IMR-90 (cell line): ENCODE measurements at regions not wholly inside any gene's neighbourhood (a gene's known extent, or its start where the extent isn't known, plus 50 kb on each side); places are given as distances from the start of the nearest gene placed in this dataset.

Source experiments
- ATAC-seq: fragments of 200-7000 bp; cut with Tn5 transposase; 2 replicates; pipeline ENCODE4 v1.9.1; 2020; ENCODE audit warnings: low read depth, mild to moderate bottlenecking, moderate library complexity
- BruUV-seq: library from RNA; stranded (reverse); fragments of 400-500 nt; replicated peaks from 2 replicates; lab custom pipeline; 2021; lab: Mats Ljungman, UMichigan
- CTCF ChIA-PET: fragments of 300-600 bp; formaldehyde crosslinking; extraction: SDS; loops from one replicate; lab custom pipeline; 2021; ENCODE audit warnings: antibody characterized with exemption; lab: Yijun Ruan, JAX
- POLR2A ChIA-PET: fragments of 300-600 bp; sonication (Branson Sonifier 250); formaldehyde crosslinking; loops from one replicate; lab custom pipeline; 2022; ENCODE audit warnings: antibody characterized with exemption; ENCODE audit not compliant: unreplicated experiment; lab: Charles Lee
- DNase-seq: peaks from one replicate; pipeline ENCODE4 v3.0.0; 2013
- H2AFZ ChIP-seq: replicated peaks from 2 replicates; pipeline ENCODE3; 2013; ENCODE audit warnings: low read length, mild to moderate bottlenecking; ENCODE audit not compliant: poor library complexity
- H2AK5ac ChIP-seq: 2 replicates; pipeline ENCODE4 v1.6.1; 2013; ENCODE audit warnings: low read depth, low read length, inconsistent platforms
- H2AK9ac ChIP-seq: replicated peaks from 2 replicates; pipeline ENCODE3; 2013; ENCODE audit warnings: mild to moderate bottlenecking, low read depth, low read length, moderate library complexity; ENCODE audit not compliant: poor library complexity
- H2BK120ac ChIP-seq: 2 replicates; pipeline ENCODE4 v1.6.1; 2013; ENCODE audit warnings: low read depth, low read length, inconsistent platforms
- H2BK15ac ChIP-seq: 3 replicates; pipeline ENCODE4 v1.6.1; 2013; ENCODE audit warnings: low read depth, low read length, inconsistent platforms
- H2BK20ac ChIP-seq: 2 replicates; pipeline ENCODE4 v1.6.1; 2013; ENCODE audit warnings: low read depth, mild to moderate bottlenecking, inconsistent platforms, low read length, moderate library complexity
- H2BK5ac ChIP-seq: 2 replicates; pipeline ENCODE4 v1.6.1; 2013; ENCODE audit warnings: mild to moderate bottlenecking, low read depth, low read length, inconsistent platforms; ENCODE audit not compliant: poor library complexity, severe bottlenecking
- H3K14ac ChIP-seq: replicated peaks from 2 replicates; pipeline ENCODE4 v1.6.1; 2013; ENCODE audit warnings: low read depth, low read length, inconsistent platforms
- H3K18ac ChIP-seq: 2 replicates; pipeline ENCODE4 v1.6.1; 2013; ENCODE audit warnings: low read depth, low read length, control low read depth
- H3K23ac ChIP-seq: 2 replicates; pipeline ENCODE4 v1.6.1; 2013; ENCODE audit warnings: low read depth, low read length, inconsistent platforms
- H3K27ac ChIP-seq: 2 replicates; pipeline ENCODE4 v1.5.1; 2013; ENCODE audit warnings: mild to moderate bottlenecking, control low read depth, low read length; ENCODE audit not compliant: insufficient read depth
- H3K27me3 ChIP-seq: 2 replicates; pipeline ENCODE4 v1.6.1; 2013; ENCODE audit warnings: low read length; ENCODE audit not compliant: control insufficient read depth, insufficient read depth
- H3K36me3 ChIP-seq: 2 replicates; pipeline ENCODE4 v1.6.1; 2013; ENCODE audit warnings: low read length, mixed read lengths; ENCODE audit not compliant: control insufficient read depth, insufficient read depth
- H3K4ac ChIP-seq: 2 replicates; pipeline ENCODE4 v1.6.1; 2013; ENCODE audit warnings: low read depth, low read length, inconsistent platforms
- H3K4me1 ChIP-seq: 2 replicates; pipeline ENCODE4 v1.6.1; 2013; ENCODE audit warnings: low read length, mixed read lengths; ENCODE audit not compliant: control insufficient read depth, insufficient read depth
- H3K4me2 ChIP-seq: 2 replicates; pipeline ENCODE4 v1.6.1; 2013; ENCODE audit warnings: low read depth, mild to moderate bottlenecking, control low read depth, low read length, moderate library complexity
- H3K4me3 ChIP-seq: 2 replicates; pipeline ENCODE4 v1.5.1; 2013; ENCODE audit warnings: low read depth, mild to moderate bottlenecking, control low read depth, low read length, moderate library complexity; ENCODE audit not compliant: insufficient read depth
- H3K56ac ChIP-seq: 2 replicates; pipeline ENCODE4 v1.6.1; 2013; ENCODE audit warnings: low read length, inconsistent platforms; ENCODE audit not compliant: insufficient read depth; ENCODE audit errors: extremely low read depth
- H3K79me1 ChIP-seq, 2 experiments: 2 replicates each; pipeline ENCODE4 v1.6.1; 2013; ENCODE audit warnings: low read length in 2 of 2, inconsistent platforms in 1 of 2, low read depth in 1 of 2
- H3K9ac ChIP-seq: 2 replicates; pipeline ENCODE4 v1.6.1; 2013; ENCODE audit warnings: low read depth, low read length, control low read depth
- H3K9me1 ChIP-seq: 2 replicates; pipeline ENCODE4 v1.6.1; 2013; ENCODE audit warnings: low read length, inconsistent platforms; ENCODE audit not compliant: insufficient read depth
- H3K9me3 ChIP-seq: 2 replicates; pipeline ENCODE4 v1.6.1; 2013; ENCODE audit warnings: low read length; ENCODE audit not compliant: control insufficient read depth, insufficient read depth
- H4K20me1 ChIP-seq: 2 replicates; pipeline ENCODE4 v1.6.1; 2013; ENCODE audit warnings: low read length, inconsistent platforms; ENCODE audit not compliant: insufficient read depth
- H4K5ac ChIP-seq: 2 replicates; pipeline ENCODE4 v1.6.1; 2013; ENCODE audit warnings: mild to moderate bottlenecking, low read depth, low read length, control low read depth
- H4K8ac ChIP-seq, 2 experiments: 2 replicates each; pipeline ENCODE4 v1.6.1; 2013; ENCODE audit warnings: low read depth in 2 of 2, low read length in 2 of 2, control low read depth in 1 of 2, inconsistent platforms in 1 of 2
- H4K91ac ChIP-seq: 2 replicates; pipeline ENCODE4 v1.6.1; 2013; ENCODE audit warnings: low read depth, low read length, inconsistent platforms; ENCODE audit not compliant: insufficient read depth
- BHLHE40 ChIP-seq: fragments of 150-350 bp; IDR thresholded peaks from 2 replicates; pipeline ENCODE4 v1.6.1; 2016; ENCODE audit warnings: mild to moderate bottlenecking, low read depth, low read length
- CEBPB ChIP-seq: IDR thresholded peaks from 2 replicates; pipeline ENCODE4 v1.6.1; 2012; ENCODE audit warnings: low read depth, low read length, improper control_type of control experiment
- CHD1 ChIP-seq: IDR thresholded peaks from 2 replicates; pipeline ENCODE4 v1.6.1; 2012; ENCODE audit warnings: low read depth, low read length, improper control_type of control experiment
- CTCF ChIP-seq: conservative IDR thresholded peaks from 2 replicates; pipeline ENCODE4 v1.5.1; 2012; ENCODE audit warnings: mild to moderate bottlenecking, low read depth, low read length, improper control_type of control experiment
- ELK1 ChIP-seq: fragments of 150-350 bp; IDR thresholded peaks from 2 replicates; pipeline ENCODE4 v1.6.1; 2016; ENCODE audit warnings: low read depth, mild to moderate bottlenecking, low read length, moderate library complexity, borderline replicate concordance
- FOS ChIP-seq: fragments of 150-350 bp; IDR thresholded peaks from 2 replicates; pipeline ENCODE4 v1.6.1; 2016; ENCODE audit warnings: low read depth, low read length
- MAFK ChIP-seq: IDR thresholded peaks from 2 replicates; pipeline ENCODE4 v1.6.1; 2012; ENCODE audit warnings: low read depth, low read length, improper control_type of control experiment
- MAZ ChIP-seq: IDR thresholded peaks from 2 replicates; pipeline ENCODE4 v1.6.1; 2012; ENCODE audit warnings: low read depth, mild to moderate bottlenecking, low read length, improper control_type of control experiment, moderate library complexity, borderline replicate concordance
- MXI1 ChIP-seq: IDR thresholded peaks from 2 replicates; pipeline ENCODE4 v1.6.1; 2012; ENCODE audit warnings: low read depth, mild to moderate bottlenecking, low read length, moderate library complexity, borderline replicate concordance
- NFE2L2 ChIP-seq: fragments of 150-350 bp; IDR thresholded peaks from 2 replicates; pipeline ENCODE4 v1.6.1; 2016; ENCODE audit warnings: low read depth, mild to moderate bottlenecking, low read length
- POLR2A ChIP-seq: IDR thresholded peaks from 2 replicates; pipeline ENCODE4 v1.6.1; 2012; ENCODE audit warnings: mild to moderate bottlenecking, low read depth, low read length
- RAD21 ChIP-seq: IDR thresholded peaks from 2 replicates; pipeline ENCODE4 v1.6.1; 2012; ENCODE audit warnings: low read length, improper control_type of control experiment
- RCOR1 ChIP-seq: IDR thresholded peaks from 2 replicates; pipeline ENCODE4 v1.6.1; 2012; ENCODE audit warnings: mild to moderate bottlenecking, low read length, improper control_type of control experiment; ENCODE audit not compliant: insufficient replicate concordance
- RFX5 ChIP-seq: IDR thresholded peaks from 2 replicates; pipeline ENCODE4 v1.8.0; 2012; ENCODE audit warnings: low read depth, mild to moderate bottlenecking, low read length, moderate library complexity
- SMC3 ChIP-seq: fragments of 150-350 bp; IDR thresholded peaks from 2 replicates; pipeline ENCODE4 v1.6.1; 2016; ENCODE audit warnings: low read depth, mild to moderate bottlenecking, antibody characterized with exemption, low read length, moderate library complexity
- WGBS, 2 experiments: methylation state at CpG; one replicate each; pipeline versions ENCODE4 v1.1.5 to v1.1.7; 2013; ENCODE audit warnings: missing lambda C conversion rate in 2 of 2; ENCODE audit not compliant: insufficient read length in 1 of 2; ENCODE audit errors: extremely low coverage in 2 of 2; 5-methylcytosine and 5-hydroxymethylcytosine counted together
- dilution Hi-C: fragments of 300-500 bp; cut with HindIII; formaldehyde crosslinking; loops from one replicate; pipeline ENCODE4 v1.14.3; 2018; ENCODE audit warnings: low sequenced_read_pairs; ENCODE audit not compliant: unreplicated experiment
- in situ Hi-C: fragments of 300-500 bp; cut with MboI; formaldehyde crosslinking; loops from 3 replicates; pipeline ENCODE4 v1.14.3; 2019; ENCODE audit warnings: low sequenced_read_pairs, inconsistent platforms, mixed read lengths
- intact Hi-C: fragments of 100-400 bp; cut with micrococcal nuclease; formaldehyde crosslinking; loops from 2 replicates; pipeline ENCODE4 v1.10.0; 2022
- TF ChIP-seq, protein P1 (sequence below): fragments of 150-350 bp; IDR thresholded peaks from 2 replicates; pipeline ENCODE4 v1.6.1; 2017; ENCODE audit warnings: mild to moderate bottlenecking, antibody characterized with exemption, low read length, low read depth

DNA sequence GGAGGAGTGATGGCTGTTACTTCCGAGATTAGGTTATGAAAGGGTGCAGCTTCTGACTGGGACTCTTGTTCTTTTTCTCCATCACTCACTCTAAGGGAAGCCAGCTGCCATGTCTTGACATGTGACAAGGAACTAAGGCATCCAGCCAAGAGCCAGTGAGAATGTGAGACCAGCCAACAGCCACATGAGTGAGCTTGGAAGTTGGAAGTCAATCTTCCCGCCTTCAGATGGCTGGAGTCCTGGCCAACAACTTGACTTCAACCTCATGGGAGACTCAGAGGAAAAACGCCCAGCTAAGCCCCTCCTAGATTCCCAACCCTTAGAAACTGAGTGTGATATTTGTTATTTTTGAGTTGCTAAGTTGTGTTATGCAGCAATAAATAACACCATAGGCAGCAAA lies 201.1 kb downstream of the SNX18 start:
- Histone ChIP-seq H2BK5ac (peak overlapping the region; percentile 34), H2AK9ac (no peak overlapping the region), H2BK120ac (peak overlapping the region; percentile 66), H2AFZ (peak overlapping the region; percentile 83), H3K9ac (no peak overlapping the region), H2AK5ac (peak overlapping the region; percentile 91), H3K18ac (peak overlapping the region; percentile 69; the same call in 1 of the 2 replicates), H3K36me3 (no peaks in the 10 kb centered on the region), H3K4ac (peak overlapping the region; percentile 82), H2BK15ac (peak overlapping the region; percentile 98; the same call in 2 of the 3 replicates), H3K56ac (no peak overlapping the region), H3K4me2 (no peak overlapping the region), H4K91ac (peak overlapping the region; percentile 79), H3K23ac (peak overlapping the region; percentile 86), H2BK20ac (peak overlapping the region; percentile 89), H3K27me3 (no peaks in the 10 kb centered on the region), H4K20me1 (no peaks in the 10 kb centered on the region), H3K14ac (peak overlapping the region; percentile 84), H3K79me1 (peaks cover 0 to 20% of the 10 kb centered on the region in 2 experiments; a peak in 2 of 4 replicates), H3K9me1 (peaks cover 26% of the 10 kb centered on the region), H4K5ac (peak overlapping the region; percentile 74; the same call in 1 of the 2 replicates), H4K8ac (peak overlapping the region in 1 of 2 experiments; percentile 78; a peak in 2 of 4 replicates), H3K27ac (peak overlapping the region; percentile 67; the same call in 1 of the 2 replicates), H3K9me3 (no peaks in the 10 kb centered on the region), H3K4me3 (no peak overlapping the region), H3K4me1 (peaks cover 28% of the 10 kb centered on the region)
- POLR2A ChIA-PET, result no interaction called here
- intact Hi-C loops (no loop called here), dilution Hi-C loops (no loop called here), in situ Hi-C loops (no loop called here)
- DNase-seq (no peak), ATAC-seq (no peak)
- TF ChIP-seq CEBPB (no peak), BHLHE40 (no peak), NFE2L2 (no peak), CTCF (no peak), SMC3 (no peak), MAZ (no peak), RAD21 (no peak), POLR2A (no peak), RFX5 (no peak), CHD1 (no peak), ELK1 (no peak), FOS (no peak), MAFK (no peak), MXI1 (no peak), RCOR1 (no peak)
- TF ChIP-seq, protein P1, sequence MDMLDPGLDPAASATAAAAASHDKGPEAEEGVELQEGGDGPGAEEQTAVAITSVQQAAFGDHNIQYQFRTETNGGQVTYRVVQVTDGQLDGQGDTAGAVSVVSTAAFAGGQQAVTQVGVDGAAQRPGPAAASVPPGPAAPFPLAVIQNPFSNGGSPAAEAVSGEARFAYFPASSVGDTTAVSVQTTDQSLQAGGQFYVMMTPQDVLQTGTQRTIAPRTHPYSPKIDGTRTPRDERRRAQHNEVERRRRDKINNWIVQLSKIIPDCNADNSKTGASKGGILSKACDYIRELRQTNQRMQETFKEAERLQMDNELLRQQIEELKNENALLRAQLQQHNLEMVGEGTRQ, result no peak
- CTCF ChIA-PET, result no interaction called here
- no CpG with 5 or more reads among the region's 3 CpGs for WGBS, 2 experiments
- no TSS peak for BruUV-seq
